GM21447 (cell line): ENCODE measurements at regions not wholly inside any gene's neighbourhood (a gene's known extent, or its start where the extent isn't known, plus 50 kb on each side); places are given as distances from the start of the nearest gene placed in this dataset.

Experiments used
- ATAC-seq: cut with Tn5 transposase; IDR thresholded peaks from one replicate; pipeline ENCODE4 v1.9.1; 2021; ENCODE audit not compliant: unreplicated experiment

DNA sequence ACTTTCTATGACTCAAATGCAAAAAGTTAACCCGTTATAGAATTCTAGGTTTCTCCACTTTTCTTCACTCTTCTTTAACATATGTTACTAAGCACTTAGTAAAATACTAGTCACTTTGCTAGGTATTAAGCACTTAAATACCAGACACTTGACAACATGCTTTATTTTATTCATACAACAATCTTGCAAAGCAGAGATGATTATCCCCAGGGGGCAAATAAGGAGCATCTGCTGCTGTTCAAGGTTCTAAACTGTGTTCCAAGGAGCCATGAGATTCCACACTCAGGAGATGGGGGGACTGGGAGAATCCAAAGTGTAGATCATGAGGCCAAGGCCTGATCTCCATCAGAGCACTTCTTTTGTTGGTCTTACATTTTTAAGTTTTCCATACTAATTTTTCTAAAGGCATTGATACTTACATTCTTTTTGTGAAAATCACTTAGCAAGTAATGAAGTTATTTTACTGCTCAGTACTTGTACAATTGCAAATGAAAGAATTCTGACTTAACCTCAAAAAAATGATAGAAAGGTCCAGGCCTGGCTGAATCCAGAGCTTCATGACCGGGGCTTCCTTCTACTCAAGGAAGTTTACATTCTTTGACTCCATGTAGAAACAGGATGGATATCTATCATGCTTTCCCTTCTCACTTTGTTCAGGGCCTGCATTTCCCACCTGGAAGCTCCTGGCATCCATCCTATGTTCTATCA lies 504.4 kb upstream of the WWC1 start:
- no peak for ATAC-seq

DNA sequence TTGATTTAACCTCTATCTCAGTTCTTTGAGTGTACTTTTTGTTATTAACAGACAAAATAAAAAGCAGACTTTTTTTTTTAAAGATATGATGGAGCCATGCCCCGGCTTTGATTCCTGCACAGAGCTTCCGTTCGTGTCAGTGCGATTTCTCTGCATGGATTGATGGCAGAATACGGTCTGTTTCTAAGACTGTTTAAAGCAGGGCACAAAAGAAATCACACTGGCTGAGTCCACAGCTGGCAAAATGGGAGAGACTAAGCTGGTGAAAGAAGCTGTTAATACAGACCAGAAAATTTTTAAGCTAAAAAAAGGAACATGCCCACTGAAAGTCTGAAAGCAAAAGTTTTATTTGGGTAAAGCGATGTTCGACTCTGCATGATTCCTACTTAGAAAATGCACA lies 501.4 kb upstream of the WWC1 start:
- no peak for ATAC-seq

DNA sequence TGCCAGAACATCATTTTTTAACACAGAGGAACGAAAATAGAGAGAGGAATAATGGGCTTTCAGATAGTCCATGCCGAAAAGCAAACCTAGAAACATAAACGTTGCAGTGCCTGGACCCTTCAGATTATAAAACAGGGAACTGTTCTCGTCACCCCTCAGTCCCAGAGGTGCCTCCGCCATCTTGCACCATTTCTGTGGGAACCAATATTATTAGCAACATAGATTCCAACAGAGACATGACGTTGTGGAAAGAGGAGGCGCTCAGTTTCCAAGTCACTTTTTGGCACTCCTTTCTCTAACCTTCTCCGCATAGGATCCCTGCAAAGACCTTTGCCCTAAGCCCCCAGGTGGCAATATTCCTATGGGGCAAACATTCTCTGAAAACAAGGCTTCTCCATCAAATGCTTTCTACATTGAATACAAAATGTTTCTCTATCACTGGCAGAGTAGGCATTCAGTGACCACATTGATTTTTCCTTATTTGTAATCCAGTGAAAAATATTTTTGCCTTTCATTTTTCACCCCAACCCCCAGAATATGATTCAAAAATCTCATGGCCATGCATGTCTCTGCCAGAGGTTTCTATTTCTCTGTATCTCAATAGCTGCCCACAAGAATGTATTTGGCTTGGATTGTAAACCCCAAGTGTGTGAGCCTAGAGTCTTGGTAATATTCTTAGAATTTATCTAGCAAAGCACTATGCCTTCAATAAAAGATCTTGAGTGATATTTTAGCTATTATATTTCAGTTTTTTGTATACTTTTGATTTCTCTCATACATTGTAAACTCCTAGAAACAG lies 500.8 kb upstream of the WWC1 start:
- ATAC-seq = no peak

DNA sequence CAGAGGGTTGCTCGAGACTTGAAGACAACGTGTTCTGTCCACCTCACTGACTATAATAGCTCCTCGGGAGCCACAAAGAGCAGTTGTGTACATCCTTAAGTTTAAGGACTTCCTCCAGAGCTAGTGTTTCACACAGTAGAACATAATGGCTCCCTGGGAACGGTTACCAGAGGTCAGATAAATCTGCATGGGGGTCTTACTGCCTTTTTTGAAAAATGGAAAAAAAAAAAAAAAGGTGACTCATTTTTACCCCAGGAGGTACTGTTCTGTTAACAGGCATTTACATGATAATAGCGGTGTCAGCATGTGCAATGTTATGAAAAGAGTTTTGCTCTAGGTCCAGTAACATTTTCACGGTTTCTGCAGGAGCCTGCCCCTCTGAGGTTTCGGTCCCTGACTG lies 498.9 kb upstream of the WWC1 start:
- no peak for ATAC-seq

DNA sequence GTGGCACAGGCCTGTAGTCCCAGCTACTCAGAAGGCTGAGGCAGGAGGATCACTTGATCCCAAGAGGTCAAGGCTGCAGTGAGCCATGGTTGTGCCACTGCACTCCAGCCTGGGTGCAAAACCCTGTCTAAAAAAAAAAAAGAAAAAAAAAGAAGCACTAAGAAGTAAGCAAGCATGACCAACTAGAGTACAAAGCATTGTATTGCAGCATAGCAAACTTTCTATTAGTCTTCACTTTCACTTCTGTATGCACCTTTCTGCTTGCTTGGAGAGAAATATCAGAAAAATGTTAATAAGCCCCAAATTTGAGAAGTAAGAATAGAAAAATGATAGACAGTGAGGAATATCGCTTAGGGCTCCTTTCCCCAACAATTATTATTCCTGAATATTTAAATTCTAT lies 497.7 kb upstream of the WWC1 start:
- ATAC-seq = no peak

DNA sequence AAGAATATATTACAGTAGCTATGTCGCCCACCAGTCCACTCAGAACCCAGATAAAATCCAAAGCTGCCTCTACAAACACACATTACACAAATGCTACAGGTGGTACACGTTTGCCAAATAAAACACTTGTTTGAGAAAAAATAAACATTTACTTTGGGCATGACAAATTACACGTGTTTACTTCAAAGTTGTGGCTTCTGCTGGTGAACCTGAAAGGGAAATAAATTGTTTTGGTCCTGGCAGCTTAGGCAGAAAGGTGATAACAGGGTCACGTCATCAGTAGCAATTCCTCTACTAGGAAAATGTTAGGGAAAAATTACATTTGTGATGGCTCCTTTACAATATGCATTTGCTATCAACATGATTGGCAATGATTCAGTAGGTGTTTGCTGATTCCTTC lies 497.3 kb upstream of the WWC1 start:
- ATAC-seq = no peak

DNA sequence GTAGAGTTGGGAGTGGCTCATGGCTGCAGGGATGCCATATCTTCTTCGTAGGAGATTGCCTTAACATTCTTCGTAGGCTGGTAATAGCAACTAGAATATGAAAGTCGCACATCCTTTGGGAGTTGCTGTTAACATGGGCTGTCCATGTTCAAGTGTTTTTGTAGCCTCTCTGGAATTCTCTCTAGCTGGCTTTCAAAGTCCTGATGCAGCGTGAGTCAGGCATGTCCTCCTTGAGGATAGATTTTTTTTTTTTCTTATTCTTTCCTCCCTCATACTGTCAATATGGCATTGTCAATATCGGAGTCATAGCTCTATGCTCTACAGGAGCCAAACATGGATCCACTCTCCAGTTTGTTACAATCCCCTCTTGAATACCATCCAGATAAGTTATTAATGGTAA lies 494.8 kb upstream of the WWC1 start:
- ATAC-seq = no peak

DNA sequence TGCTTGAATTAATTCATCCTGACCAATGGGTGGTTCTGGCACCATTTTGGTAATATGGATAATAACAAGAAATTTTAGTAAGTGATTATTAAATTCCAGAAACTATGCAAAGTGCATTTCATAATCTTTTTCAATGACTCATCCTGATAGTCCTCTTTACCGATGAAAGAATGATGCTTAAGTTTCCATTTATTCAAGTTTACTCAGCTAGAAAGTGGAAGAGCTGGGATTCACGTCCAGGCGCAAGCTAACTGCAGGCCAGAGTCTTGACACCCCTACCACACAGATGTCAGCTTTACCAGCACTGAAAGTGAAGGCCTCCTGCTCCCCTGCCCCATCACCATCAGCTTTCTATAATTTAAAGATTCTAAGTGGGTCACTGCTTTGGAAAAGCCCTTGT lies 493.5 kb upstream of the WWC1 start:
- ATAC-seq = no peak

DNA sequence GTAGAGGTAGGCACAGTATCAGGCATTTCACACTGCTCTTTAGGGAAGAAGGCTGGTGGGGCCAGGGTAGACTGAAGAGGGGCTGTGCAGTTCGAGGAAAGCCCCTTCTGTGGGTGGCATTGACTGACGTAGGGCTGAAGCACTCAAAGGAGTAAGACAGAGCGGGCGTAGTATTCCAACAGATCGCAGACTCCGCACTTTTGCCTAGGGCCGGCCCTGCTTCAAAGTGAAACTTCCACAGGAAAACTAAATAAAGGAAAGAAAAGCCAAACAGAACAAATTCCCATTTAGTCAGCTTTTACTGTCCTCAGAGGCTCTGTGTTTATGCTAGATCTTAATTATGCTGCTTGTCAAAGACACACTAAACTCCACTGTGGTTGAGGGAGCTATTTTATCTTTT lies 493.0 kb upstream of the WWC1 start:
- ATAC-seq = no peak

DNA sequence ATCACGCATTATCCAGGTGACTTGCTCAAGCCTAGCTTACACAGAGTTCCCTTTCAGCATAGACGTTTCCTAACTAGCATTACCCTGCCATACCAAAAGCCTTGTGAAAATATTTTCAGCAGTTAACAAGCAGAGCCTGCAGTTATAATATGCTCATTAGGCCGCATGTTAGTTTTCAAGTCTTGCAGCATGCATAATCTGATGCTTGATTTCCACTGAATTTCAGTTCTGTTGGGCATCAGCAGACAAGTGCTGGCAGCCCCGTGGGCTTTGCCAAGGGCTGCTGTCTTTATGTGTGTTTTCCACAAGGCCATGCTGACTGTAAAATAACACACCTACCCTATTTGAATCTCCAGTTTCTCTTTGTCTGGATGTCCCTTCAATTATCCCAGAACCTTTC lies 491.0 kb upstream of the WWC1 start:
- ATAC-seq = no peak

DNA sequence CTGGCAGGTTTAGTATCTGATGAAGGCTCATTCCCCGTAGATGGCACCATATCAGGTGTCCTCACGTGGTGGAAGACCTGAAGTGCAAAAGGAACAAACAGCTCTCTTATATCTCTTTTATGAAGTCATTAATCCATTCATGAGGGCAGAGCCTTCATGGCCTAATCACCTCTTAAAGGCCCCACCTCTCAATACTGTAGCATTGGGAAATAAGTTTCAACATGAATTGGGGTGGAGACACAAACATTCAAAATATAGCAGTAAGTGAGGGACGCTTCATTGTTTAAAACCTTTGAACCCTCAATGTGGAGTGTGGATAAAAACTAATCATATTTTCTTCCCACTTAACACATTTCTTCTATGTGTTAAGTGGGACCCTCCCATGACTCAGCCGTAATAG lies 489.4 kb upstream of the WWC1 start:
- ATAC-seq = no peak

DNA sequence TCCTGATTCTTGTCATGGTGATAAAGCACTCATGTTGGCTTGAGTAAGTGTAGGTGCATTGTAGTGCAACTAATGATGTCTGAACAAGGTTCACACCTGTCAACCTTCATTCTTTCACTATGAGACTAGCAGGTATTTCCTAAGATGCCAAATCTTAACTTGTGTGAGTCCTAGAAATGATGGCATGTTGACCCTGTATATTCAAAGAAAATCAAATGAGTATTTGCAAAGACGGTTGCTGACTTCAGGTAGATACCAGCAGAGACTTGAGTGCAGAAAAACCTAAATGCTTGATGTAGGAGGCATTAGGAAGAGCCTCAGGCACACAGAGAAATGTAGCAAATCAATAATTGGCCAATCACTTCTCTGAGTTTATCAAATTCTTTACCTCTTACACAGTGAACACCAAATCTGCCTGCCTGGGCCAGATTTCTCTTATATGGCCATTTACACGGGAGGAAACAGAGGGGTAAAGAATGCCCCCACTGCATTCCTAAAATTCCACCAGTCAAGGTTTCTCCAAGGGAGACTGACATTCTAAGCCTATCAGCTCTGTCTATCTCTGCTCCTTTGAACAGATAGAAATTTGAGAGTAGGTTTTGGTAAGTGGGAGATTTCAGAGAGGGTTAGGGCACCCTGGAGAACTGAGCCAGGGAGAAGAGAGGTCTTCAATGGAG lies 488.6 kb upstream of the WWC1 start:
- no peak for ATAC-seq

DNA sequence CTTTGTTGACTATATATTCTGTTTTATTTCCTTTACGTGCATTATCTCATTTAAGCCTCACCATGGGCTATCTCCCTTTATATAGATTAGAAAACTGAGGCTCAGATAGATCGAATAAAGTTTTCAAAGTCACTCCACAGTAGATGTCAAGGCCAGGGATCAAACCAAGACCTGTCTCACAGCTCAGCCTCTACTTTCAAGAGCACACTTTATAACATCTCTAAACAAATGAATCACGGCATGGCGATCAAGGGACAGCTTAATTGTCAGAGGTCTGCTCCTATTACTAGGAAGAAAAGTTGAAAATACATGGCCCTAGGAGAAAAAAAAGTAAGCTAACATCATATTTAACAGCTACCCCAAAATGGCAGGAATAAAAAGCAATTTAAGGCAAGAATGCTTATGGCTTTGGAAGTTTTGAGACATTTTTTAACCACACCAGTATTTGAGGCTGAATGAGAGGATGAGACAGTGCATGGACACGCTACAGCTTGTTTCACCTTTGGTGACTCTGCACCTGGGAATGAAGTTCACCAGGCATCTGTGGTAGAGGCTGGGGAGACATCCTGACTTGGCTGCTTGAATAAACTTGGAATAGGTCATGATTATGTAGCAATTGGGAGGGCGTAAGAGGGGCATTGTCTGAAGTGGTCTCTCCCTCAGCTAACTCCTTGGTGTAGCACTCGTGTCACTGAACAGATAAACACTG lies 486.8 kb upstream of the WWC1 start:
- no peak for ATAC-seq

DNA sequence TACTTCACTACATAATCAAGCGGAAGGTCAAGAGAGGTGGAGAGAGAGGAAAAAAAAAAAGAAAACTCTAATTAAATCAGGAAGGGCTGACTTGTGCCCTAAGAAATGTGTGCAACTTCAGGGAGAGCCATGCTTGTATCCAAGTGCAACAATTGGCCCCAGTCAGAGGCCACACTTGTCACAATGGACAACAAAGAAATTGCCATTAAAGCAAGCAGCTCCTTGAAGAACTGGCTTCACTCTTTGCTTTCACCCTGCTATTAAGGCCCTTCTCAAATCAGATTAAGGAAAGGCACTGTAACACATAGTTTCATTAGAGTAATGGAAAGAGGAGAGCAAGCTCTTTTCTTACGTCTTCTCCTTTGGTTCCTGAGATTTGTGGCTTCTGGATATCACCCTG lies 480.9 kb upstream of the WWC1 start:
- ATAC-seq = no peak

DNA sequence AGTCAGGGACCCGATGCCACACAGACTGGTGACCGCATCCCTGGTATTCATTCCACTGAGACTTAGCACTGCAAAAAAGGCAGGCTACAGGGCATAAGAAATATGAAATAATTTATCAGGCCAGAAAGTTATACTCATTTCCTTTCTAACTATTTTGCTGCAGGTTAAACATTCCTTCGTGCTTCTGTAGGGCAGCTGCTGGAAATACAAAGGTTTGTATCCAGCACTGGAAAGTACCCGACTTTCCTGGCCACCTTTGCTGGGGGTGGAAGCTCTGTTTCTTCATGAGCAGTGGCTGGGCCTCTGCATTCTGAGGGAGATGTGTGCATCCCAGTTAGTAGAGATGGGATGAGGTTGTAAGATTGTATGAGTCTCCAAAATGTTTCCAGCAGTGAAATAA lies 478.6 kb upstream of the WWC1 start:
- no peak for ATAC-seq

DNA sequence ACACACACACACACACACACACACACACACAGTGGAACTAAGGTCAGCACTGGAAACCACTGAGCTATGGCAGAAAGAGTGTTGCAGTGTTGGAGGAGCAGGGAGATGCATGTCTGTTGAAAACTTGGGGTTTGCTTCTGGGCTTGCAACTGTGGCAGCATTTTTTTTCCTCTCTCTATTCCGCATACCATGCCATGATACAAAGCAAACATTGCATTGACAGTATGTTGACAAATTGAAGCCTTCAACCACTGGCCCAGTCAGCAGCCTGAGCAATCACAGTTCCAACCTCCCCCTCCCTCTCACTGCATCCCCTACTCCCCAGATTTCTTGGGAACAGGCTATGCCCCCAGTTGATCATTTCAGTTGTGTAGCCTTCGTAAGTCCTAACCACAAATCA lies 478.1 kb upstream of the WWC1 start:
- no peak for ATAC-seq

DNA sequence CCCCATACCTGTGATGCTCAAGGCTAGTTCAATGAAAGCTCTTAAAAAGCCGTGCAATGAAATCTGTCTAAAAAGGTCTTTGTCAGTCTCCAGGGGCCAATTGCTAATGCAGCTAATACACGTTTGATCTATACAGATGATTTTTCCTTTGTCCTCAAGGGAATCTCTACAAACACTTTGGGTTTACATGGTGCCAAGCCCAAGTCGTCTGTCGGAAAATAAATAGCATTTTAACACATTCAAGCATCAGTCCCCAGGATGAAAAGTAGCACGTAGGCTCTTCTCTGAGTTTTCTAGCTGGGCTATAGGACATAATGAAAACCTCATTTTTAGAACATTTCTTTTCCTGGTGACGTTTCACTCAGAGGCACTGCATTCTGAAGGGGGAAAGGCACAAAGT lies 477.4 kb upstream of the WWC1 start:
- no peak for ATAC-seq

DNA sequence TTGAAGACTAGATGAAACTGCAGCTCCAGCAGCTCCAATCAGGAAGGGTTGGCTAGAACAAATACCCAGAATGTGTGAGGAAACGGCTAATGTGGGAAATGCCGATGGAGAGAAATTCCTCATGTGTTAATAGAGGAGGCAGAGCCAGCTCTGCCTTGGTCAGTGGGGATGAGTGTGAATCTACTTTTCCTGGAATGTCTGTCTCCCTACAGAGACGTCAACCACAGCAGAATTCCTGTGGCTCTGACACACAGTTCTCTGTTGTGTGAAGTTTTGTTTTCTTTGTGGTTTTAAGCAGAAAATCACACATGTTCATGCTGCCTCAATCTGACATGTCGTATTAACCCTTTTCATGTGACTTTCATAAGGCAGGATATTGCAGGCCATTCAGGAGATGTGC lies 476.6 kb upstream of the WWC1 start:
- ATAC-seq = no peak

DNA sequence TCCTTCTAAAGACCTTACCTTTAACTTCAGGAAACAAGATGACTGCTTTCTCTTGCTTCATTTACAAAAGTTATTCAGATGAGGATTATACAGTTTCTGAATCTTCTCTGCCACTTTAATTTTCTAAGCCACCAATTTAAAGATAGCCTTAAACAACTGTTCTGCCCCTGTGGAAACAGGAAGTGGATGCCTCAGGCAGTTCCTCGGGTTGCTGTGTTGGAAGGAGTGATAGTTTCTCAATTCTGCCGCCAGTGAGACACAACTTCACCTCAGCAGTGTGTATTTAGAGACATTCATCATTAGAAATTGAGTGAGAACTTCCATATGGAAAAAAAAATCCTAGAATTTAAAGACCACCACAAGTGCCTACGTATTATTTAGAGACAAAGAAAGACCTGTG lies 475.1 kb upstream of the WWC1 start:
- no peak for ATAC-seq

DNA sequence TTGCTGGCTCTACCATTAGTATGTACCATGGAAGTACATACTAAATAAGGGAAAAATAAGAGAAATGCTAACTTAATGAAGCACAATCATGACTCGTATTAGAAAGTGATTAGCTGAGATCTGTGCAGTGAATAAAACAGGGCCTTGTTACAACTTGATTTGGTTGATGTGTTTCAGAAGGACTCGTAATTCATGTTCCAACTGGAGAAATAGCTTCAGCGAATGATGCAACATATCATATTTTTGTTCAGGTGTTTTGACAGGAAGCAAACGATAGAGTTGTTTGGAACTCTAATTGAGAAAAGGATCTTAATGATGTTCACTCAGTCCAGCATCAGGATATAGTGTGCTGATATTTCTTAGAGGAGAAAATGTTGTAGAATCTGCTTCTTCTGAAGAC lies 474.6 kb upstream of the WWC1 start:
- ATAC-seq = no peak

DNA sequence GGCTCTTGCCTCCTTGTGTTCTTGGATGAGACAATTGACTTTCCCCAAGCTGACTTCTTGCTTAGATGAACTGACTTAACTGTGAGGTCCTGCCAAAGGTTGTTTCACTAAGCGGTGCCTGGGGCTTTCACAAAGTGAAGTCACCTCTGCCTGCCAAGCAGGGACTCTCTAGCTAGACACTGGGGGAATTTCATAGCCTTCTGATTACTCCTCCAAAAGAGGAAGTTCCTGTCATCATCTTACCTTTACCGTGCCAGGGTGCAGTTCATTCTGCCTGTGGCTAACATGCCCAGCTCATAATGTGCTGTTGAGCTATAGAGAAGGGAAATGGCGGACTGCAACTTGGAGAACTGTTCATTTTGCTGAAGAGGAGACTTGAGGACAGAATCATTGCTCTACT lies 472.0 kb upstream of the WWC1 start:
- peak; percentile 97 for ATAC-seq
